Neuronal stem cell (in vitro differentiated cells): ENCODE measurements at regions not wholly inside any gene's neighbourhood (a gene's known extent, or its start where the extent isn't known, plus 50 kb on each side); places are given as distances from the start of the nearest gene placed in this dataset.

ENCODE experiments used
- DNase-seq: peaks from one replicate; pipeline ENCODE4 v3.0.0-alpha.2; 2013; ENCODE audit warnings: low spot score
- H2AFZ ChIP-seq: one replicate; pipeline ENCODE4 v1.6.1; 2013; ENCODE audit warnings: mild to moderate bottlenecking, low read length, inconsistent platforms
- H2AK5ac ChIP-seq: 2 replicates; pipeline ENCODE4 v1.6.1; 2013; ENCODE audit warnings: low read depth, mild to moderate bottlenecking, inconsistent platforms, low read length, moderate library complexity, mixed read lengths
- H2BK120ac ChIP-seq: 2 replicates; pipeline ENCODE4 v1.6.1; 2013; ENCODE audit warnings: low read depth, mild to moderate bottlenecking, inconsistent platforms, low read length, moderate library complexity, mixed read lengths
- H2BK12ac ChIP-seq: one replicate; pipeline ENCODE4 v1.6.1; 2013; ENCODE audit warnings: low read length, inconsistent platforms
- H2BK15ac ChIP-seq: 2 replicates; pipeline ENCODE4 v1.6.1; 2013; ENCODE audit warnings: mild to moderate bottlenecking, low read length, inconsistent platforms, mixed read lengths
- H2BK5ac ChIP-seq: one replicate; pipeline ENCODE4 v1.6.1; 2013; ENCODE audit warnings: inconsistent platforms, mild to moderate bottlenecking, low read length, moderate library complexity
- H3K14ac ChIP-seq: one replicate; pipeline ENCODE4 v1.6.1; 2013; ENCODE audit warnings: low read length, inconsistent platforms
- H3K18ac ChIP-seq: 2 replicates; pipeline ENCODE4 v1.6.1; 2013; ENCODE audit warnings: low read length, inconsistent platforms
- H3K23ac ChIP-seq: 2 replicates; pipeline ENCODE4 v1.6.1; 2013; ENCODE audit warnings: low read depth, mild to moderate bottlenecking, mixed read lengths, low read length, inconsistent platforms; ENCODE audit not compliant: poor library complexity
- H3K27ac ChIP-seq: replicated peaks from 3 replicates; pipeline ENCODE4 v1.5.1; 2013; ENCODE audit warnings: low read length, inconsistent platforms
- H3K27me3 ChIP-seq, 3 experiments: 2 replicates each; pipeline ENCODE4 v1.6.1; 2013; ENCODE audit warnings: low read length in 3 of 3, mild to moderate bottlenecking in 2 of 3, inconsistent platforms in 1 of 3, low read depth in 1 of 3, mixed read lengths in 1 of 3, moderate library complexity in 1 of 3; ENCODE audit not compliant: control insufficient read depth in 3 of 3, insufficient read depth in 3 of 3
- H3K36me3 ChIP-seq, 2 donors: replicated peaks in 1 of 2; 2 replicates each; pipeline ENCODE4 v1.6.1; 2013; ENCODE audit warnings: low read length in 2 of 2; ENCODE audit not compliant: control insufficient read depth in 2 of 2, insufficient read depth in 2 of 2
- H3K4ac ChIP-seq: 2 replicates; pipeline ENCODE4 v1.6.1; 2013; ENCODE audit warnings: inconsistent platforms, mild to moderate bottlenecking, low read length, moderate library complexity
- H3K4me1 ChIP-seq, 2 donors: 1 replicate in 1 of 2; 2 replicates in 1 of 2; pipeline ENCODE4 v1.6.1; 2013; ENCODE audit warnings: low read length in 2 of 2, low read depth in 1 of 2; ENCODE audit not compliant: control insufficient read depth in 2 of 2, insufficient read depth in 1 of 2
- H3K4me2 ChIP-seq: one replicate; pipeline ENCODE4 v1.6.1; 2013; ENCODE audit warnings: mild to moderate bottlenecking, low read length, inconsistent platforms; ENCODE audit not compliant: insufficient read depth, poor library complexity, severe bottlenecking
- H3K4me3 ChIP-seq, 2 donors: 2 replicates each; pipeline ENCODE4 v1.5.1; 2013; ENCODE audit warnings: low read length in 2 of 2, mild to moderate bottlenecking in 2 of 2, inconsistent platforms in 1 of 2, moderate library complexity in 1 of 2
- H3K79me1 ChIP-seq: one replicate; pipeline ENCODE4 v1.6.1; 2013; ENCODE audit warnings: low read depth, mild to moderate bottlenecking, inconsistent platforms, low read length, moderate library complexity
- H3K9ac ChIP-seq: one replicate; pipeline ENCODE4 v1.6.1; 2013; ENCODE audit warnings: mild to moderate bottlenecking, low read depth, low read length, inconsistent platforms; ENCODE audit not compliant: poor library complexity
- H3K9me3 ChIP-seq, 2 donors: replicated peaks in 1 of 2; 2 replicates each; pipeline versions ENCODE3 to v1.6.1; 2013; ENCODE audit warnings: low read length in 2 of 2, mild to moderate bottlenecking in 2 of 2, inconsistent platforms in 1 of 2, low read depth in 1 of 2, mixed read lengths in 1 of 2, moderate library complexity in 1 of 2; ENCODE audit not compliant: control insufficient read depth in 2 of 2, insufficient read depth in 1 of 2
- H4K8ac ChIP-seq: one replicate; pipeline ENCODE4 v1.6.1; 2013; ENCODE audit warnings: low read depth, mild to moderate bottlenecking, inconsistent platforms, low read length, moderate library complexity
- H4K91ac ChIP-seq: one replicate; pipeline ENCODE4 v1.6.1; 2013; ENCODE audit warnings: low read length, low read depth, mild to moderate bottlenecking, inconsistent platforms; ENCODE audit not compliant: poor library complexity
- WGBS, 2 donors: extraction: QIAGEN DNeasy Blood & Tissue Kit; methylation state at CpG; one replicate each; pipeline ENCODE4 v1.1.7; 2013; ENCODE audit warnings: missing lambda C conversion rate in 2 of 2, mixed read lengths in 1 of 2; ENCODE audit not compliant: insufficient read length in 2 of 2, insufficient replicate concordance in 1 of 2; ENCODE audit errors: extremely low coverage in 2 of 2; 5-methylcytosine and 5-hydroxymethylcytosine counted together

DNA sequence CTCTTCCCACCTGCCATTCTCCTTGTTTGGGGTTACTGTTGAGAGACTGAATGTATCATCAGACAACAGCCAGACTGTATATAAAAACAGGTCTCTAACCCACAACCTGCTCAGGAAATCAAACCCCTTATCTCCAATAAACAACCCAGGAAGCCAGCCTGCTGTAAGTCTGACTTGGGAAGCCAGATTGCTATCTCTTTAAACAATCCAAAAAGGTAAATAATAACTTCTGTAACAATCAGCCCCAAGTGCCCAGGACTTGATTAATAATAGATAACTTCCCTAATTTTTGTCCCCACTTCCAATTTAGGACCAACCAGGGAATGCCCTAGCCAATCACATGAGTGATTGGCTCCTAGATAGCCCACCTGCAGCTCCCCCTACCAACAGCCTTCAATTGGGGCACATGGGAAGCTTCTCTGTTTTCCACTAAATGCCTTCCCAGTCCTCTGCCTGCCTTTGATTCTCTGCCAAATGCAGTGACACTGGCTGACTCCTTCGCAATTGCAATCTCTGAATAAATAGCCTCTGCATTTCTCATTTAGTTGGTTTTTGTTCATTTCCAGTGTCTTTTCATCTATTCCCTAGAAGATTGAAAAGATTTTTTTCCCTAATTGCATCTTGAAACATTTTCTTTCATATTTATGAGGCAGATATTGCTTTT, 117.1 kb upstream of the TAB2 start:
- H2AFZ ChIP-seq: no peak overlapping the region
- H3K14ac ChIP-seq: no peak overlapping the region
- H3K4me1 ChIP-seq: peaks cover 5 to 6% of the 10 kb centered on the region in 2 donors
- no CpG with 5 or more reads among the region's 1 CpG for WGBS, 2 donors
- no peak overlapping the region for H2AK5ac ChIP-seq
- no peak overlapping the region for H2BK15ac ChIP-seq
- DNase-seq: no peak
- H3K18ac ChIP-seq: no peak overlapping the region
- H3K27ac ChIP-seq: no peak overlapping the region
- peaks cover 0 to 2% (median 0%) of the 10 kb centered on the region in 3 experiments for H3K27me3 ChIP-seq
- H3K4ac ChIP-seq: no peak overlapping the region
- peaks cover 1% of the 10 kb centered on the region for H3K79me1 ChIP-seq
- H3K9me3 ChIP-seq: no peaks in the 10 kb centered on the region
- no peak overlapping the region for H3K9ac ChIP-seq
- H4K91ac ChIP-seq: no peak overlapping the region
- no peak overlapping the region for H2BK120ac ChIP-seq
- H2BK5ac ChIP-seq: no peak overlapping the region
- H3K4me3 ChIP-seq: no peak overlapping the region
- no peak overlapping the region for H3K23ac ChIP-seq
- H3K36me3 ChIP-seq: no peaks in the 10 kb centered on the region
- no peak overlapping the region for H2BK12ac ChIP-seq
- no peak overlapping the region for H3K4me2 ChIP-seq
- H4K8ac ChIP-seq: no peak overlapping the region

DNA sequence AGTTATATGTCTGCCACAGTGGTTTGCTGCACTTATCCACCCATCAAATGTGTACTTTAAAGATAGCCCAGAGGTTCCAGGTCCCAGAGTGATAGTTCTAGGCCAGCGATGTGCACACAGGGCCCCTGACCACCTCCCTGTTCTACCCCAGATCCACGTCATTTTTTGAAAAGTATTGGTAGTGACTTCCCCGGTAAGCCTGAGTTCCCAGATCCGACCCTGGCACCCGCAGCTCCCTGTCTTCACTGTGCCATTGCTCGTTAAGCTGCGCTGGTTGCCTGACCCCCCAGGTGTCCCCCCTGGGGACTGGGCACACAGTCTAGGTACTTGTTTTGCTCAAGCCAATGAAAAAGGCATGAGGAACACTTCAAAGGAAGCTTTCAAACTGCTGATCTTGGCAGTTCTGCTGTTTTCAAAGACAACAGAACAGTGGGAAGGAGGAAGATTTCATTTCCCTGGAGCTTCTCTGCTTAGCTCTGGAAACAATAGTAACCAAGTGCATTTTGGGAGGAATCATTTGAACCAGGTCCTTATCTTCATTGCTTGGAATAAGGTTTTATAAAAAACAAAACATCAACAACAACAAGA, 116.3 kb upstream of the TAB2 start:
- no CpG with 5 or more reads among the region's 7 CpGs for WGBS, 2 donors
- Histone ChIP-seq H3K79me1 (peaks cover 1% of the 10 kb centered on the region), H3K4me2 (no peak overlapping the region), H3K4me3 (no peak overlapping the region), H3K36me3 (no peaks in the 10 kb centered on the region), H2BK15ac (no peak overlapping the region), H3K18ac (peak overlapping the region; percentile 81), H2BK5ac (no peak overlapping the region), H2BK12ac (no peak overlapping the region), H3K23ac (peak overlapping the region; percentile 32), H3K4ac (no peak overlapping the region), H4K91ac (no peak overlapping the region), H4K8ac (no peak overlapping the region), H3K14ac (no peak overlapping the region), H2AK5ac (no peak overlapping the region), H3K27ac (no peak overlapping the region), H3K9me3 (no peaks in the 10 kb centered on the region), H3K9ac (no peak overlapping the region), H2AFZ (no peak overlapping the region), H3K27me3 (peaks cover 0 to 1% (median 0%) of the 10 kb centered on the region in 3 experiments), H2BK120ac (no peak overlapping the region), H3K4me1 (peaks cover 5 to 6% of the 10 kb centered on the region in 2 donors)
- DNase-seq: no peak

DNA sequence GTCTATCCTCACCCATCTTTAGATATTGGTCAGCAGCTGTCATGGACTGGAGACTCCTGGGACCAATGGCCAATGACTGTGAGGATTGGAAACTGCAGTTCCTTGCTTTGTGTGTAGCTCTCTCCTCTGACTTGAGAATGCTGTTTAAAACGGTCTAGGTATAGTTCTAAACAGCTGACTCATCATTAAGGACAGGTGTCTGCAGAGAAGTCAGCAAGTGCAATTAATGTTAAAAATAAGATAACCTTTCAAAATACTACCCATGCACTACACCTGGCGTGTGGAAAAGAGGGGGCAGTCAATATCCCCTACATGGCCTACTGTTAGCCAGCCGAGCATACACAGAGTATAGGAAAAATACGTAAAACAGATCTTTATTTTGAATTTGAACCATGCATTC, 115.4 kb upstream of the TAB2 start:
- no peak overlapping the region for H2AK5ac ChIP-seq
- H3K36me3 ChIP-seq: no peaks in the 10 kb centered on the region
- H3K18ac ChIP-seq: no peak overlapping the region
- no peak overlapping the region for H3K14ac ChIP-seq
- H3K4me3 ChIP-seq: no peak overlapping the region
- no peaks in the 10 kb centered on the region for H3K27me3 ChIP-seq
- no peak overlapping the region for H3K27ac ChIP-seq
- H2AFZ ChIP-seq: no peak overlapping the region
- no peak overlapping the region for H4K8ac ChIP-seq
- no peak overlapping the region for H2BK12ac ChIP-seq
- H2BK5ac ChIP-seq: no peak overlapping the region
- peaks cover 5 to 6% of the 10 kb centered on the region in 2 donors for H3K4me1 ChIP-seq
- WGBS, 2 donors: no CpG with 5 or more reads among the region's 4 CpGs
- H4K91ac ChIP-seq: no peak overlapping the region
- H2BK15ac ChIP-seq: no peak overlapping the region
- H3K9me3 ChIP-seq: no peaks in the 10 kb centered on the region
- no peak overlapping the region for H3K4ac ChIP-seq
- no peak overlapping the region for H3K4me2 ChIP-seq
- no peak overlapping the region for H3K9ac ChIP-seq
- no peak overlapping the region for H3K23ac ChIP-seq
- no peak overlapping the region for H2BK120ac ChIP-seq
- DNase-seq: no peak
- H3K79me1 ChIP-seq: peaks cover 1% of the 10 kb centered on the region

DNA sequence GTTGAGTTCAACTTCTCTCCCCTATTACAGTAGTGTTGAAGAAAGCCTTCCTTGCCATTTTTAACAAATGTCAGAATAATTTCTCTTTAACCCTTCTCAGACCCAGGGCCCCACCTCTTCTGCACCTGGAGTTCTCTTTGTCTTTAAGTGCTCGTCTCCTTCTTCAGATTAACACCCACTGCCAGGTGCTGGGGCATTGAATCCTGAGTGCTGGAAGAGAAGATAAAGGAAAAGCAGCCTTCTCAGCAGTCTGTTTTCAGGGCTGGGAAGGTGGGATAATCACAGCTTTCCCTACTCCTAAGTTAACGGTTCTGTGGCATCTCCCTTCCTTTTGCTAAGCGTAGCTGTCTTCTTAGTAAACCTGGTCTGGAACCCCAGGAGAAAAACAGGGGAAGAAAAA, 114.6 kb upstream of the TAB2 start:
- no peak overlapping the region for H3K27ac ChIP-seq
- no peak overlapping the region for H3K9ac ChIP-seq
- no peak overlapping the region for H3K23ac ChIP-seq
- no peak overlapping the region for H3K4me2 ChIP-seq
- no CpG with 5 or more reads among the region's 3 CpGs for WGBS, 2 donors
- no peaks in the 10 kb centered on the region for H3K27me3 ChIP-seq
- H4K91ac ChIP-seq: no peak overlapping the region
- H3K9me3 ChIP-seq: no peaks in the 10 kb centered on the region
- no peak overlapping the region for H3K4ac ChIP-seq
- H2AFZ ChIP-seq: no peak overlapping the region
- H2BK12ac ChIP-seq: no peak overlapping the region
- no peak overlapping the region for H2BK120ac ChIP-seq
- H3K4me1 ChIP-seq: peaks cover 5 to 6% of the 10 kb centered on the region in 2 donors
- no peak overlapping the region for H2AK5ac ChIP-seq
- no peak overlapping the region for H3K18ac ChIP-seq
- H3K36me3 ChIP-seq: no peaks in the 10 kb centered on the region
- H2BK5ac ChIP-seq: no peak overlapping the region
- H2BK15ac ChIP-seq: no peak overlapping the region
- H3K4me3 ChIP-seq: no peak overlapping the region
- DNase-seq: no peak
- peaks cover 1% of the 10 kb centered on the region for H3K79me1 ChIP-seq
- no peak overlapping the region for H3K14ac ChIP-seq
- no peak overlapping the region for H4K8ac ChIP-seq
